LNCAP (cell line): ENCODE measurements at regions not wholly inside any gene's neighbourhood (a gene's known extent, or its start where the extent isn't known, plus 50 kb on each side); places are given as distances from the start of the nearest gene placed in this dataset.

Experiments used
- TF ChIP-seq, protein P1 (sequence below): fragments of 450-650 bp; IDR thresholded peaks from 2 replicates; pipeline ENCODE4 v1.5.1; 2017; ENCODE audit warnings: mild to moderate bottlenecking

DNA sequence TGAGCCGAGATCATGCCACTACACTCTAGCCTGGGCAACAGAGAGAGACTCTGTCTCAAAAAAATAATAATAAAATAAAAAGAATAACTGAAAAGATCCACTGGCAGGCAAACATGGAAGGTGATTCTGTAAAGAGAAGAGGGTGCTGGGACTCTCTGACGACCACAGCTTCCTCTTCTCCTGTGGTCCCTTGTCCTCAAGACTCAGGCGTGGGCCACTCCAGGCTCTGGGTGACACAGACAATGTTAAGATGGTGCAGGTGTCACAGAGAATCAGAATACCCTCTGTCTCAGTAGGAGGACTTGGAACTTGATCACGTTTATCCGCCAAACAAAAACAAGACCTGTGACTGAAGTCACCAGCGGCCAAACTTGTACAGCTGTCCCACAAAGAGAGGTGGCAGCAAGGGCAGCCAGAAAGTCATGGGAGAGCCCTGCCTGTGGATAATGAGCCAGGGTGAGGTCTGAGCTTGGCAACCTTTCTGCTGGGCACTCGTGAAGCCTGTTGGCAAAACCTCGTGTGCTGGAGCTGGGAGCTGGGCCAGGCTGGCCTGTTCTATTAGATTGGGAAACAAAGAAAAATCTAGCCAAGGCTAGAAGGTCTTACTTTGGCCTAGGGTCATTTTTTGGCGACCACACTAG is 76.4 kb upstream of the ITGA6 start:
- TF ChIP-seq, protein P1, sequence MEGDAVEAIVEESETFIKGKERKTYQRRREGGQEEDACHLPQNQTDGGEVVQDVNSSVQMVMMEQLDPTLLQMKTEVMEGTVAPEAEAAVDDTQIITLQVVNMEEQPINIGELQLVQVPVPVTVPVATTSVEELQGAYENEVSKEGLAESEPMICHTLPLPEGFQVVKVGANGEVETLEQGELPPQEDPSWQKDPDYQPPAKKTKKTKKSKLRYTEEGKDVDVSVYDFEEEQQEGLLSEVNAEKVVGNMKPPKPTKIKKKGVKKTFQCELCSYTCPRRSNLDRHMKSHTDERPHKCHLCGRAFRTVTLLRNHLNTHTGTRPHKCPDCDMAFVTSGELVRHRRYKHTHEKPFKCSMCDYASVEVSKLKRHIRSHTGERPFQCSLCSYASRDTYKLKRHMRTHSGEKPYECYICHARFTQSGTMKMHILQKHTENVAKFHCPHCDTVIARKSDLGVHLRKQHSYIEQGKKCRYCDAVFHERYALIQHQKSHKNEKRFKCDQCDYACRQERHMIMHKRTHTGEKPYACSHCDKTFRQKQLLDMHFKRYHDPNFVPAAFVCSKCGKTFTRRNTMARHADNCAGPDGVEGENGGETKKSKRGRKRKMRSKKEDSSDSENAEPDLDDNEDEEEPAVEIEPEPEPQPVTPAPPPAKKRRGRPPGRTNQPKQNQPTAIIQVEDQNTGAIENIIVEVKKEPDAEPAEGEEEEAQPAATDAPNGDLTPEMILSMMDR: no peak

- TF ChIP-seq, protein P1: no peak
Measured at GRCh38 chr2:172351586-172351985, 75.8 kb upstream of the ITGA6 start.

GRCh38 chr2:172354347-172354746 is 73.0 kb upstream of the ITGA6 start:
- TF ChIP-seq, protein P1: no peak

- TF ChIP-seq, protein P1: no peak
Measured at GRCh38 chr2:172357442-172357841, 69.9 kb upstream of the ITGA6 start.

GRCh38 chr2:172358691-172359556 is 68.5 kb upstream of the ITGA6 start:
- TF ChIP-seq, protein P1: no peak

DNA sequence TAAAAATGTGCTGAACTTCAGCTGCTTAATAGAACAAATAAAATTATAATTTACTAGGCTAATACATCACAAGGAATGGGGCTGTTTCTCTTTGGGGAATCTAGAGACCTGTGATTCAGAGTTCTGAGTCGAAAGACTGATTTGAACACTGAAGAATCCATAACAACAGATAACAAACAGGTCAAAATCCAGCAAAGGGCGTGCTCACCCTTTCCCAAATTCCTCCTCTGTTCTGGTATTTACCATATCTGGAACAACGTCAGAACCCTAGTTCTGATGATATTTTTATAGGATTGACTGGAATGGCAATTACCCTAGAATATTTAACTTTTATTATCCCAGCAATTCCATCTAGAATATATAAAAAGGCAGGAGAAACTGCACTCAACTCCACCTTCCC is 66.0 kb upstream of the ITGA6 start:
- TF ChIP-seq, protein P1: no peak

- TF ChIP-seq, protein P1: no peak
Measured at GRCh38 chr2:172361840-172362239, 65.5 kb upstream of the ITGA6 start.
